HEK293T (cell line): ENCODE measurements at regions not wholly inside any gene's neighbourhood (a gene's known extent, or its start where the extent isn't known, plus 50 kb on each side); places are given as distances from the start of the nearest gene placed in this dataset.

ENCODE experiments used
- FOXK2 ChIP-seq: fragments of 450-650 bp; IDR thresholded peaks from 2 replicates; pipeline ENCODE4 v1.6.1; 2016; ENCODE audit warnings: mild to moderate bottlenecking
- L3MBTL2 ChIP-seq: fragments of 450-650 bp; conservative IDR thresholded peaks from 2 replicates; pipeline ENCODE4 v1.6.1; 2016; ENCODE audit warnings: mild to moderate bottlenecking

DNA sequence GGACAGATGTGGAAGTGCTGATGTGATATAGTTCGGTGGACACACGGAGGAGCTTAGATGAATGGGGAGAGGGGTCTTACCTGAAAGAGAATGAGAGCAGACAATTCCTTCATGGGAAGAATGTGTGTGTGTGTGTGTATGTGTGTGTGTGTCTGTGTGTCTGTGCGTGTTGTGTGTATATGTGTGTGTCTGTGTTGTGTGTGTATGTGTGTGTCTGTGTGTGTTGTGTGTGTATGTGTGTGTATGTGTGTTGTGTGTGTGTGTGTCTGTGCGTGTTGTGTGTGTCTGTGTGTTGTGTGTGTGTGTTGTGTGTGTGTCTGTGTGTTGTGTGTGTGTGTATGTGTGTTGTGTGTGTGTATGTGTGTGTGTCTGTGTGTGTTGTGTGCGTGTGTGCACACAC, 104.2 kb downstream of the FAM204A start:
- TF ChIP-seq L3MBTL2 = no peak
- TF ChIP-seq FOXK2 = no peak
